ENCODE measurements at regions not wholly inside any gene's neighbourhood (a gene's known extent, or its start where the extent isn't known, plus 50 kb on each side); places are given as distances from the start of the nearest gene placed in this dataset.

DNA sequence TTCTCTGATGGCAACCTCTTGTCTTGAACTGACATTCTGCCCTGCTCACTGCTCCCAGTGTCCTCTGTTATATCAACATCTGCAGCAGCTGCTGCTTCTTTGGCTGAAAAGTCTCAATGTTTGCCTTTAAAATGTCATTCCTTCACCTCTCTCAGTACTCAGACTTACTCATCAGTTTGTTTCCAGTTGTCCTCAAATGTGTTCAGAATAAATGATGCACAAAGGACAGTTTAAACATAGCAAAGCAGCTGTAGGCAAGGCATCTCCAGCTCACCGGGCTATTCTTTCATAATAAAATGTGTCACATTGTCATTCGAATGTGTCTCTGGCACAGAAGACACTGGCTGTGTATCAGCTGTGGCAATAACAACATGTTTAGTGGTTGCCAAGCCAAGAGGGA lies 590.9 kb upstream of the ZNF608 start:
- no TSS peak for BruUV-seq (replicated peaks)
- Mint-ChIP-seq H3K36me3 (ENCODE audit: insufficient read depth, unreplicated experiment) (no peaks in the 10 kb centered on the region), H3K4me3 (ENCODE audit: low read depth, unreplicated experiment) (no peak overlapping the region), H3K27me3 (ENCODE audit: unreplicated experiment) (no peaks in the 10 kb centered on the region), H3K4me1 (ENCODE audit: low read depth, unreplicated experiment) (no peaks in the 10 kb centered on the region), H3K9me3 (ENCODE audit: low read depth, unreplicated experiment) (no peaks in the 10 kb centered on the region), H3K27ac (ENCODE audit: unreplicated experiment) (no peak overlapping the region)
- CTCF ChIA-PET = no interaction called here
- no peak for DNase-seq
- intact Hi-C loops (cut with micrococcal nuclease; ENCODE audit: unreplicated experiment) = no loop called here
- TF ChIP-seq, protein P1, sequence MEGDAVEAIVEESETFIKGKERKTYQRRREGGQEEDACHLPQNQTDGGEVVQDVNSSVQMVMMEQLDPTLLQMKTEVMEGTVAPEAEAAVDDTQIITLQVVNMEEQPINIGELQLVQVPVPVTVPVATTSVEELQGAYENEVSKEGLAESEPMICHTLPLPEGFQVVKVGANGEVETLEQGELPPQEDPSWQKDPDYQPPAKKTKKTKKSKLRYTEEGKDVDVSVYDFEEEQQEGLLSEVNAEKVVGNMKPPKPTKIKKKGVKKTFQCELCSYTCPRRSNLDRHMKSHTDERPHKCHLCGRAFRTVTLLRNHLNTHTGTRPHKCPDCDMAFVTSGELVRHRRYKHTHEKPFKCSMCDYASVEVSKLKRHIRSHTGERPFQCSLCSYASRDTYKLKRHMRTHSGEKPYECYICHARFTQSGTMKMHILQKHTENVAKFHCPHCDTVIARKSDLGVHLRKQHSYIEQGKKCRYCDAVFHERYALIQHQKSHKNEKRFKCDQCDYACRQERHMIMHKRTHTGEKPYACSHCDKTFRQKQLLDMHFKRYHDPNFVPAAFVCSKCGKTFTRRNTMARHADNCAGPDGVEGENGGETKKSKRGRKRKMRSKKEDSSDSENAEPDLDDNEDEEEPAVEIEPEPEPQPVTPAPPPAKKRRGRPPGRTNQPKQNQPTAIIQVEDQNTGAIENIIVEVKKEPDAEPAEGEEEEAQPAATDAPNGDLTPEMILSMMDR (IDR thresholded peaks at IDR 0.05; ENCODE audit: unreplicated experiment) = no peak

DNA sequence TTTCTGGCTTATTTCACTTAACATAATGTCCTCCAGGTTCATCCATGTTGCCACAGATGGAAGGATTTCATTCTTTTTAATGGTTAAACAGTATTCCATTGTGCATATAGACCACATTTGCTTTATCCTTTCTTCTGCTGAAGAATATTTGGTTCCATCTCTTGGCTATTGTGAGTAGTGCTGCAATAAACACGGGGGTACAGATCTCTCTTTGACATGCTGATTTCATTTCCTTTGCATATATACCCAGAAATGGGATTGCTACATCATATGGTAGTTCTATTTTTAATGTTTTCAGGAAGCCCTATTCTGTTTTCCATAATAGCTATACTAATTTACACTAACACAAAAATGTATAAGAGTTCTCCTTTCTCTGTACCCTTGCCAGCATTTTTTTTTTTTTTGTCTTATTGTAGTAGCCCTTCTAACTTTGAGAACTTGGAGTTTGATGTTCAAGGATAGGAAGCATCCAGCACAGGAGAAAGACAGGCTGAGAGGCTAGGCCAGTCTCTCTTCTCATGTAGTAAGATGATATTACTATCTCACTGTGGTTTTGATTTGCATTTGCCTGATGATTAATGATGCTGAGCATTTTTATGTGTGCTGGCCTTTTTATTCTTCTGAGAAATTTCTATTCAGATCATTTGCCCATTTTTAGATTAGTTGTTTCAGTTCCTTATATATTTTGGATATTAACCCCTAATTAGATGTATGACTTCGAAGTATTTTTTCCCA lies 592.2 kb upstream of the ZNF608 start:
- no peak overlapping the region for H3K27ac Mint-ChIP-seq (ENCODE audit: unreplicated experiment)
- CTCF ChIA-PET = no interaction called here
- TF ChIP-seq, protein P1 (IDR thresholded peaks at IDR 0.05; ENCODE audit: unreplicated experiment) = no peak
- no TSS peak for BruUV-seq (replicated peaks)
- no peak overlapping the region for H3K4me3 Mint-ChIP-seq (ENCODE audit: low read depth, unreplicated experiment)
- H3K36me3 Mint-ChIP-seq (ENCODE audit: insufficient read depth, unreplicated experiment) = no peaks in the 10 kb centered on the region
- DNase-seq = no peak
- no peaks in the 10 kb centered on the region for H3K27me3 Mint-ChIP-seq (ENCODE audit: unreplicated experiment)
- no peaks in the 10 kb centered on the region for H3K4me1 Mint-ChIP-seq (ENCODE audit: low read depth, unreplicated experiment)
- intact Hi-C loops (cut with micrococcal nuclease; ENCODE audit: unreplicated experiment) = no loop called here
- no peaks in the 10 kb centered on the region for H3K9me3 Mint-ChIP-seq (ENCODE audit: low read depth, unreplicated experiment)

DNA sequence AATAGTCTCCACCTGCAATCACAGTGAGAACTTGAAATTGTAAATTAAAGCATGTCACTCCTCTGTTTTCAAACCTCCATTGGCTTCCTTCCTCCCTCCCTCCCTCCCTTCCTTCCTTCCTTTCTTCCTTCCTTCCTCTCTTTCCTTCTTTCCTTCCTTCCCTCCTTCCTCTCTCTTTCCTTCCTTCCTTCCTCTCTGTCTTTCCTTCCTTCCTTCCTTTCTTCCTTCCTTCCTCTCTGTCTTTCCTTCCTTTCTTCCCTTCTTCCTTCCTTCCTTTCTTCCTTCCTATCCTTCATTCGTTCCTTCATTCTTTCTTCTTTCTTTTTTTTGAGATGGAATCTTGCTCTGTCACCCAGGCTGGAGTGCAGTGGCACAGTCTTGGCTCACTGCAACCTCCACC lies 595.0 kb upstream of the ZNF608 start:
- H3K4me3 Mint-ChIP-seq (ENCODE audit: low read depth, unreplicated experiment) = no peak overlapping the region
- no peaks in the 10 kb centered on the region for H3K27me3 Mint-ChIP-seq (ENCODE audit: unreplicated experiment)
- H3K36me3 Mint-ChIP-seq (ENCODE audit: insufficient read depth, unreplicated experiment) = no peaks in the 10 kb centered on the region
- no peaks in the 10 kb centered on the region for H3K9me3 Mint-ChIP-seq (ENCODE audit: low read depth, unreplicated experiment)
- BruUV-seq (replicated peaks) = no TSS peak
- H3K4me1 Mint-ChIP-seq (ENCODE audit: low read depth, unreplicated experiment) = no peaks in the 10 kb centered on the region
- H3K27ac Mint-ChIP-seq (ENCODE audit: unreplicated experiment) = no peak overlapping the region
- DNase-seq = no peak
- TF ChIP-seq, protein P1 (IDR thresholded peaks at IDR 0.05; ENCODE audit: unreplicated experiment) = no peak
- intact Hi-C loops (cut with micrococcal nuclease; ENCODE audit: unreplicated experiment) = no loop called here
- CTCF ChIA-PET = no interaction called here

DNA sequence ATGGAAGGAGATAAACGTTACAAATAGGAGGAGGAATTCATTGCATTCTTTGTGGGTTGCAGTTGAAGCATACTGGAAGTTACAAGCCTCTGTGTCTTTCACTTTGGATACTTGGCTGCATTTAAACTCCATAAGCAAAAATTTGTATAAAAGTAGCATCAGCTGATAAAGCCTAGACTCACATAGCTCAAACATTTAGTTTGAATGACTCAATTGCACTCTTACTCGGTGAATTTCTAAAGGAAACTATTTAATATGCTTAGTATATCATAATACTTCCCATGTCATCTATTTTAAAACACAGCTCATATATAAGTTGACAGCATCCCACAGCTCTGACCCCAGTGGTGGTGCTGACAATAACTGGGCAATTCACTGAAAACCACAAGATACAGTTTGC lies 596.6 kb upstream of the ZNF608 start:
- Mint-ChIP-seq H3K27ac (ENCODE audit: unreplicated experiment) (no peak overlapping the region), H3K4me3 (ENCODE audit: low read depth, unreplicated experiment) (no peak overlapping the region), H3K36me3 (ENCODE audit: insufficient read depth, unreplicated experiment) (no peaks in the 10 kb centered on the region), H3K27me3 (ENCODE audit: unreplicated experiment) (no peaks in the 10 kb centered on the region), H3K4me1 (ENCODE audit: low read depth, unreplicated experiment) (no peaks in the 10 kb centered on the region), H3K9me3 (ENCODE audit: low read depth, unreplicated experiment) (no peaks in the 10 kb centered on the region)
- intact Hi-C loops (cut with micrococcal nuclease; ENCODE audit: unreplicated experiment) = no loop called here
- TF ChIP-seq, protein P1 (IDR thresholded peaks at IDR 0.05; ENCODE audit: unreplicated experiment) = no peak
- no peak for DNase-seq
- BruUV-seq (replicated peaks) = no TSS peak
- CTCF ChIA-PET = interaction anchor here (0.6 kb wide), 1 partner anchor 58 kb away, joined by 6 read pairs; no protein-coding TSS in a partner anchor
